K562 (cell line): ENCODE measurements at regions not wholly inside any gene's neighbourhood (a gene's known extent, or its start where the extent isn't known, plus 50 kb on each side); places are given as distances from the start of the nearest gene placed in this dataset.

Experiments
- ATAC-seq: fragments of 200-7000 bp; cut with Tn5 transposase; 3 replicates; pipeline ENCODE4 v1.9.1; 2020; ENCODE audit warnings: moderate library complexity
- BruUV-seq: library from RNA; stranded (reverse); fragments of 400-500 nt; replicated peaks from 2 replicates; lab custom pipeline; 2021; lab: Mats Ljungman, UMichigan
- CTCF ChIA-PET: fragments of 300-600 bp; formaldehyde crosslinking; extraction: SDS; loops from one replicate; lab custom pipeline; 2021; ENCODE audit warnings: low intra/inter-chr PET ratio; lab: Yijun Ruan, JAX
- POLR2A ChIA-PET: fragments of 300-600, 350-650 bp; sonication (Branson Sonifier 250); formaldehyde crosslinking; extraction: SDS; loops from one replicate; lab custom pipeline; 2021; ENCODE audit warnings: antibody characterized with exemption, inconsistent platforms; lab: Yijun Ruan, JAX
- DNase-seq, 4 experiments: peaks; one replicate each; pipeline versions ENCODE4 v3.0.0 to v3.0.0-alpha.2; 2011 to 2018; ENCODE audit warnings: low spot score in 3 of 4, mixed read lengths in 3 of 4; ENCODE audit errors: extremely low read depth in 1 of 4
- FAIRE-seq: peaks from 2 replicates; lab custom pipeline; 2011; peaks lifted over from hg19 to GRCh38; lab: Jason Lieb, UNC
- H2AFZ ChIP-seq: 2 replicates; pipeline ENCODE4 v1.6.0; 2011; ENCODE audit warnings: low read depth, low read length, control low read depth, inconsistent platforms
- H3K27ac ChIP-seq: fragments of 200-600 bp; 3 replicates; pipeline ENCODE4 v1.8.0; 2011; ENCODE audit warnings: low read depth, mild to moderate bottlenecking, control low read depth, inconsistent platforms, low read length, moderate library complexity, mixed read lengths; ENCODE audit errors: extremely low read depth
- H3K27me3 ChIP-seq, 2 experiments: fragments of 300-600 bp in 1 of 2; 2 replicates in 1 of 2; 3 replicates in 1 of 2; pipeline versions ENCODE4 v1.6.0 to v1.8.0; 2011; ENCODE audit warnings: inconsistent platforms in 2 of 2, low read length in 2 of 2, mild to moderate bottlenecking in 1 of 2, mixed read lengths in 1 of 2, moderate library complexity in 1 of 2; ENCODE audit not compliant: control insufficient read depth in 2 of 2, insufficient read depth in 2 of 2
- H3K36me3 ChIP-seq: fragments of 300-600 bp; 3 replicates; pipeline ENCODE4 v1.8.0; 2011; ENCODE audit warnings: mild to moderate bottlenecking, low read length, inconsistent platforms; ENCODE audit not compliant: control insufficient read depth, insufficient read depth
- H3K4me1 ChIP-seq, 2 experiments: fragments of 200-600 bp in 1 of 2; replicated peaks in 1 of 2; 2 replicates in 1 of 2; 3 replicates in 1 of 2; pipeline versions ENCODE4 v1.5.1 to v1.8.0; 2011; ENCODE audit warnings: inconsistent platforms in 2 of 2, low read length in 2 of 2, mild to moderate bottlenecking in 1 of 2, mixed read lengths in 1 of 2, moderate library complexity in 1 of 2; ENCODE audit not compliant: control insufficient read depth in 2 of 2, insufficient read depth in 2 of 2
- H3K4me2 ChIP-seq: 2 replicates; pipeline ENCODE4 v1.6.1; 2011; ENCODE audit warnings: low read length, control low read depth, inconsistent platforms, mixed read lengths; ENCODE audit not compliant: insufficient read depth
- H3K4me3 ChIP-seq: fragments of 200-600 bp; sonication (generic), shearing (Covaris generic); 2 replicates; pipeline ENCODE4 v1.5.1; 2016; ENCODE audit warnings: control low read depth, inconsistent platforms
- H3K79me2 ChIP-seq: fragments of 200-600 bp; 3 replicates; pipeline ENCODE4 v1.8.0; 2011; ENCODE audit warnings: low read length, inconsistent platforms; ENCODE audit not compliant: control insufficient read depth, insufficient read depth
- H3K9ac ChIP-seq, 2 experiments: 2 replicates each; pipeline versions ENCODE4 v1.6.0 to v1.6.1; 2011; ENCODE audit warnings: low read depth in 2 of 2, low read length in 2 of 2, control low read depth in 1 of 2, inconsistent platforms in 1 of 2, mild to moderate bottlenecking in 1 of 2, mixed read lengths in 1 of 2; ENCODE audit not compliant: insufficient read depth in 1 of 2
- H3K9me1 ChIP-seq: one replicate; pipeline ENCODE4 v1.6.0; 2011; ENCODE audit warnings: inconsistent platforms, mild to moderate bottlenecking, low read length, moderate library complexity; ENCODE audit not compliant: control insufficient read depth, insufficient read depth
- H3K9me3 ChIP-seq: replicated peaks from 2 replicates; pipeline ENCODE4 v1.5.1; 2011; ENCODE audit warnings: low read depth, low read length, inconsistent platforms; ENCODE audit not compliant: control insufficient read depth, insufficient read depth
- H4K20me1 ChIP-seq: replicated peaks from 2 replicates; pipeline ENCODE4 v1.6.1; 2011; ENCODE audit warnings: low read length, inconsistent platforms, mixed read lengths; ENCODE audit not compliant: control insufficient read depth, insufficient read depth
- ARID1B ChIP-seq: fragments of 450-650 bp; IDR thresholded peaks from 2 replicates; pipeline ENCODE4 v1.6.1; 2016; ENCODE audit warnings: antibody characterized with exemption, mild to moderate bottlenecking, inconsistent platforms
- CAMTA2 ChIP-seq: fragments of 250-450 bp; sonication (Bioruptor Pico); conservative IDR thresholded peaks from 2 replicates; pipeline ENCODE4 v1.5.1; 2022
- CBX8 ChIP-seq: fragments of 200-600 bp; sonication (generic); IDR thresholded peaks from 2 replicates; pipeline ENCODE4 v1.6.1; 2012; ENCODE audit warnings: borderline replicate concordance, mixed run types, low read depth, mild to moderate bottlenecking, moderate library complexity, mixed read lengths, low read length, control low read depth, inconsistent platforms; ENCODE audit not compliant: poor library complexity, severe bottlenecking; ENCODE audit errors: extremely low read depth
- DACH1 ChIP-seq: fragments of 450-650 bp; IDR thresholded peaks from 2 replicates; pipeline ENCODE4 v1.6.1; 2018; ENCODE audit not compliant: partially characterized antibody
- ELF1 ChIP-seq: fragments of 200-800 bp; sonication (Bioruptor generic); IDR thresholded peaks from 2 replicates; pipeline ENCODE4 v1.6.1; 2016; ENCODE audit warnings: missing genetic modification characterization, missing compliant biosample characterization
- ETS2 ChIP-seq: IDR thresholded peaks from 2 replicates; pipeline ENCODE4 v1.6.1; 2016; ENCODE audit warnings: borderline replicate concordance, missing genetic modification characterization, mild to moderate bottlenecking, moderate library complexity, missing compliant biosample characterization; ENCODE audit not compliant: poor library complexity, severe bottlenecking
- HBP1 ChIP-seq: fragments of 450-650 bp; formaldehyde crosslinking; IDR thresholded peaks from 2 replicates; pipeline ENCODE4 v1.4.0; 2022; ENCODE audit warnings: missing genetic modification characterization
- HMBOX1 ChIP-seq: sonication (generic); IDR thresholded peaks from 2 replicates; pipeline ENCODE4 v1.6.1; 2016
- LEF1 ChIP-seq: fragments of 450-650 bp; IDR thresholded peaks from 2 replicates; pipeline ENCODE4 v1.6.1; 2016; ENCODE audit warnings: mild to moderate bottlenecking
- MNT ChIP-seq, 2 experiments: fragments of 450-650 bp; conservative IDR thresholded peaks; 2 replicates each; pipeline ENCODE4 v1.6.1; 2017; ENCODE audit warnings: mild to moderate bottlenecking in 2 of 2, moderate library complexity in 2 of 2
- NUFIP1 ChIP-seq: fragments of 450-650 bp; IDR thresholded peaks from 2 replicates; pipeline ENCODE4 v1.6.1; 2018; ENCODE audit not compliant: partially characterized antibody
- RCOR1 ChIP-seq, 2 experiments: IDR thresholded peaks; 2 replicates each; pipeline ENCODE4 v1.6.1; 2012; ENCODE audit warnings: low read depth in 2 of 2, low read length in 2 of 2, borderline replicate concordance in 1 of 2, improper control_type of control experiment in 1 of 2
- SIX5 ChIP-seq, 2 experiments: IDR thresholded peaks; 2 replicates each; pipeline ENCODE4 v1.6.1; 2011; ENCODE audit warnings: low read length in 2 of 2, borderline replicate concordance in 1 of 2, low read depth in 1 of 2, mild to moderate bottlenecking in 1 of 2, moderate library complexity in 1 of 2; ENCODE audit not compliant: insufficient read depth in 1 of 2
- SNRNP70 ChIP-seq: fragments of 200-400 bp; formaldehyde crosslinking; optimal IDR thresholded peaks from 2 replicates; pipeline ENCODE3; 2017; ENCODE audit warnings: low read depth, low read length
- XRCC5 ChIP-seq: fragments of 200-400 bp; formaldehyde crosslinking; IDR thresholded peaks from 2 replicates; pipeline ENCODE4 v1.6.1; 2017; ENCODE audit warnings: low read depth, mild to moderate bottlenecking, low read length
- ZNF778 ChIP-seq: fragments of 450-650 bp; formaldehyde crosslinking; IDR thresholded peaks from 2 replicates; pipeline ENCODE4 v1.4.0; 2020; ENCODE audit warnings: mild to moderate bottlenecking, moderate library complexity
- WGBS: fragments of 100-300 bp; shearing (Covaris generic); methylation state at CpG from one replicate; pipeline ENCODE4 v1.1.6; 2016; ENCODE audit warnings: low coverage, mixed read lengths; ENCODE audit not compliant: insufficient coverage; ENCODE audit errors: missing lambda C conversion rate; 5-methylcytosine and 5-hydroxymethylcytosine counted together
- in situ Hi-C: fragments of 300-500 bp; cut with MboI; formaldehyde crosslinking; loops from 4 replicates; pipeline ENCODE4 v1.15.0; 2018; ENCODE audit warnings: inconsistent platforms, mixed read lengths
- intact Hi-C: fragments of 100-400 bp; cut with micrococcal nuclease; formaldehyde crosslinking; loops from 2 replicates; pipeline ENCODE4 v1.14.2; 2022
- TF ChIP-seq, protein P1 (sequence below): fragments of 250-450 bp; sonication (Bioruptor Pico); IDR thresholded peaks from 2 replicates; pipeline ENCODE4 v1.8.0; 2021; ENCODE audit warnings: moderate library complexity, mild to moderate bottlenecking, inconsistent platforms

DNA sequence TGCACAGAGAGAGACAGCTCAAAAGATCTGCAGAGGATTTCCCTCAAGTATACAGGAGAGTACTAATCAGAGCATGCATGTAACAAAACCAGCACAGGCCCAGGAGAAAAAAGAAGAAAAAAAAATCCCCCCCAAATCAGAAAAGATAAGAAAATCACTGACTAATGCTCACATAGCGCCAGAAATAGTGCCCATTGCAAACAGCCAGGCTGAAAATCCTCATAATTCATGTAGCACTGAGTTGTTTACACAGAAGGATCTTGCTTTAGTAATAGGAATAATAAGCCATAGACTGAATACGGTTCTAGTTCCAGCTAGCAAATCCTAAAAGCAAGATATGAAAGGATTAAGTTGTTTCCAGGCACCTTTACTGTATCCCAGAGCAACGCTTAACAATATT lies 51.8 kb upstream of the MAGEC2 start:
- Histone ChIP-seq H3K4me1 (no peaks in the 10 kb centered on the region), H3K4me3 (no peak overlapping the region), H3K4me2 (no peak overlapping the region), H3K27me3 (no peaks in the 10 kb centered on the region), H3K79me2 (no peaks in the 10 kb centered on the region), H3K9ac (no peak overlapping the region), H3K9me3 (no peaks in the 10 kb centered on the region), H3K9me1 (no peaks in the 10 kb centered on the region), H3K27ac (no peak overlapping the region), H3K36me3 (no peaks in the 10 kb centered on the region), H4K20me1 (no peaks in the 10 kb centered on the region), H2AFZ (no peak overlapping the region)
- POLR2A ChIA-PET: no interaction called here
- intact Hi-C loops: no loop called here
- DNase-seq: no peak
- no peak for FAIRE-seq
- WGBS: 0% methylated on average over 3 of the region's 3 CpGs
- in situ Hi-C loops: no loop called here
- no TSS peak for BruUV-seq
- CTCF ChIA-PET: no interaction called here
- ATAC-seq: no peak
- no peak for TF ChIP-seq CAMTA2 (CRISPR knock-in tag)
- TF ChIP-seq ARID1B: no peak
- no peak for TF ChIP-seq RCOR1 (IDR thresholded peaks at IDR 0.05; ENCODE audit: borderline replicate concordance in 1 of 2, low read depth in 2 of 2, low read length in 2 of 2)
- TF ChIP-seq LEF1: no peak
- TF ChIP-seq, protein P1, sequence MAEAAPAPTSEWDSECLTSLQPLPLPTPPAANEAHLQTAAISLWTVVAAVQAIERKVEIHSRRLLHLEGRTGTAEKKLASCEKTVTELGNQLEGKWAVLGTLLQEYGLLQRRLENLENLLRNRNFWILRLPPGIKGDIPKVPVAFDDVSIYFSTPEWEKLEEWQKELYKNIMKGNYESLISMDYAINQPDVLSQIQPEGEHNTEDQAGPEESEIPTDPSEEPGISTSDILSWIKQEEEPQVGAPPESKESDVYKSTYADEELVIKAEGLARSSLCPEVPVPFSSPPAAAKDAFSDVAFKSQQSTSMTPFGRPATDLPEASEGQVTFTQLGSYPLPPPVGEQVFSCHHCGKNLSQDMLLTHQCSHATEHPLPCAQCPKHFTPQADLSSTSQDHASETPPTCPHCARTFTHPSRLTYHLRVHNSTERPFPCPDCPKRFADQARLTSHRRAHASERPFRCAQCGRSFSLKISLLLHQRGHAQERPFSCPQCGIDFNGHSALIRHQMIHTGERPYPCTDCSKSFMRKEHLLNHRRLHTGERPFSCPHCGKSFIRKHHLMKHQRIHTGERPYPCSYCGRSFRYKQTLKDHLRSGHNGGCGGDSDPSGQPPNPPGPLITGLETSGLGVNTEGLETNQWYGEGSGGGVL (CRISPR knock-in tag): no peak
- no peak for TF ChIP-seq MNT (conservative IDR thresholded peaks at IDR 0.05)
- TF ChIP-seq XRCC5: no peak
- TF ChIP-seq HMBOX1: no peak
- no peak for TF ChIP-seq ZNF778 (CRISPR knock-in tag)
- TF ChIP-seq ELF1 (tag): no peak
- no peak for TF ChIP-seq SIX5 (IDR thresholded peaks at IDR 0.05; ENCODE audit: borderline replicate concordance in 1 of 2, insufficient read depth in 1 of 2, low read depth in 1 of 2, low read length in 2 of 2)
- TF ChIP-seq CBX8: no peak
- no peak for TF ChIP-seq SNRNP70
- TF ChIP-seq DACH1: no peak
- TF ChIP-seq ETS2: no peak
- TF ChIP-seq HBP1 (CRISPR knock-in tag): no peak
- no peak for TF ChIP-seq NUFIP1
